ACC112 (cell line): ENCODE measurements at regions not wholly inside any gene's neighbourhood (a gene's known extent, or its start where the extent isn't known, plus 50 kb on each side); places are given as distances from the start of the nearest gene placed in this dataset.

Experiments
- H2AFZ ChIP-seq: fragments of 200-600 bp; sonication (generic); one replicate; pipeline ENCODE4 v1.6.0; 2017; ENCODE audit warnings: antibody characterized with exemption, low read length; ENCODE audit not compliant: unreplicated experiment
- H3K27ac ChIP-seq: fragments of 200-600 bp; sonication (generic); 2 replicates; pipeline ENCODE4 v1.5.1; 2014; ENCODE audit warnings: low read depth, mild to moderate bottlenecking, antibody characterized with exemption, low read length, moderate library complexity
- H3K27me3 ChIP-seq: fragments of 200-600 bp; sonication (generic); 2 replicates; pipeline ENCODE4 v1.6.1; 2014; ENCODE audit warnings: mild to moderate bottlenecking, antibody characterized with exemption, low read length, moderate library complexity, mixed read lengths; ENCODE audit not compliant: insufficient read depth
- H3K36me3 ChIP-seq: fragments of 200-600 bp; sonication (generic); 2 replicates; pipeline ENCODE4 v1.6.1; 2016; ENCODE audit warnings: mild to moderate bottlenecking, antibody characterized with exemption, low read length, moderate library complexity, mixed read lengths; ENCODE audit not compliant: insufficient read depth
- H3K4me1 ChIP-seq: fragments of 200-600 bp; sonication (generic); one replicate; pipeline ENCODE4 v1.6.1; 2016; ENCODE audit warnings: low read length, mixed read lengths; ENCODE audit not compliant: insufficient read depth, unreplicated experiment, control insufficient read depth
- H3K4me3 ChIP-seq: fragments of 200-600 bp; sonication (generic); 2 replicates; pipeline ENCODE4 v1.5.1; 2014; ENCODE audit warnings: mild to moderate bottlenecking, low read depth, low read length
- H3K79me2 ChIP-seq: fragments of 200-600 bp; sonication (generic); one replicate; pipeline ENCODE4 v1.6.0; 2016; ENCODE audit warnings: low read length; ENCODE audit not compliant: control insufficient read depth, unreplicated experiment, insufficient read depth

DNA sequence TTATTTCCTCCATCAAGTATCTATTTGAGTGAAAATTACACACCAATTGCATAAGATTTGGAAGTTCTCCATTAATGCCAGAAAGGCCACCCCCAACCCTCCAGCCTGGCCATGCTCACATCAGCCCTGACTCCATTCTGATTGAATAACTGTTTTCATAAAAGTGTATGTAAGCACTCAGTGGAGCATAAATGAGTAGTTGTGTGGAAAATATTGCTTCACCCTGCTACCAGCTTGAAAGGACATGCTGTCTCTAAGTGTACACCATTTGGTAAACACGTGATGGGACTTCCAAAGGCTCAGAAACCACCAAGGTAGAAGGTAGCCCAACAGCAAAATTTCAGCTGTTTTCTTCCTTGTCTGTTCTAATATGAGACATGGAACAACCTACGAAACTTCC lies 393.8 kb downstream of the ZNF385D start:
- Histone ChIP-seq H3K79me2 (no peaks in the 10 kb centered on the region), H2AFZ (no peak overlapping the region), H3K4me3 (no peak overlapping the region), H3K27me3 (no peaks in the 10 kb centered on the region), H3K36me3 (no peaks in the 10 kb centered on the region), H3K4me1 (no peaks in the 10 kb centered on the region), H3K27ac (no peak overlapping the region)

DNA sequence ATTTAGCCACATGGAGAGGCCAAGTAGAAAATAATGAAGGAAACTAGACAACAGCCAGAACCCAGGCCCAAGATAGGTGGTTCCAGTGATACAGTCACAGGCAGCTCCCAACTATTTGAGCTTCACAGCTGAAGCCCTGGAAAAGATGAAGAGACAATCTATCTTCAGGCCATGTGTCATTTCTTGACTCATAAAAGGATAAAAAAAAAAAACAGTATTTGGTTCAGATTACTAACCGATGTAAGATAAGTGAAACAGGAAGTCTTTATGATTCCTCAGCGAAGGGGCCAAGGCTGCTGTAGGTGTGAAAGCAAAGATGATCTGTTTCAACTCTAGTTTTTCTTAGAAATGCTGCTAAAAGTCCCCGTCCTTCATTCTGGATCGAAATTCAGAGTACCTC lies 394.6 kb downstream of the ZNF385D start:
- Histone ChIP-seq H3K36me3 (no peaks in the 10 kb centered on the region), H3K79me2 (no peaks in the 10 kb centered on the region), H3K27ac (no peak overlapping the region), H3K4me1 (no peaks in the 10 kb centered on the region), H3K27me3 (no peaks in the 10 kb centered on the region), H3K4me3 (no peak overlapping the region), H2AFZ (no peak overlapping the region)

GRCh38 chr3:21345382-21345976 lies 405.5 kb downstream of the ZNF385D start:
- Histone ChIP-seq H3K36me3 (no peaks in the 10 kb centered on the region), H3K4me3 (no peak overlapping the region), H3K4me1 (no peaks in the 10 kb centered on the region), H3K79me2 (no peaks in the 10 kb centered on the region), H3K27ac (no peak overlapping the region), H3K27me3 (no peaks in the 10 kb centered on the region), H2AFZ (no peak overlapping the region)

GRCh38 chr3:21331857-21332256 lies 419.2 kb downstream of the ZNF385D start:
- no peaks in the 10 kb centered on the region for H3K79me2 ChIP-seq
- H2AFZ ChIP-seq, result peak overlapping the region; percentile 73
- no peak overlapping the region for H3K4me3 ChIP-seq
- no peaks in the 10 kb centered on the region for H3K36me3 ChIP-seq
- no peak overlapping the region for H3K27ac ChIP-seq
- H3K4me1 ChIP-seq, result peaks cover 17% of the 10 kb centered on the region
- no peaks in the 10 kb centered on the region for H3K27me3 ChIP-seq

DNA sequence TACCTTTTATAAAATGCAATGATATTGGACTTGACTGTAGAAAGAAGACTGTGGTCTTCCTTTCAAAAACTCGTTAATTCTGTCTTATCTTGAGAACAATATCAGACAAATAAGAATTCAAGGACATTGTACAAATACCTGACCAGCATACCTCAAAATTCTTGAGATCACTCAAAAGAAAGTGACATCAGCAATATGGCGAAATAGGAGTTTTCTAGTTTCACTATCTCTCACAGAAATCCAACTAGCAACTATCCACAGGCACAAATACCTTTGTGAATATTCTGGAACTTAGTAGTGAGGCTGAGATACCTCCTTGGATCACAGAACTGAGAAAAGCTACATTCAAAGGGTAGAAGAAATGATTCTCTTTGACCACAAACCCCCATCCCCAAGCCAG lies 419.7 kb downstream of the ZNF385D start:
- H3K36me3 ChIP-seq, result no peaks in the 10 kb centered on the region
- H2AFZ ChIP-seq, result peak overlapping the region; percentile 88
- H3K79me2 ChIP-seq, result no peaks in the 10 kb centered on the region

GRCh38 chr3:21330293-21330692 lies 420.7 kb downstream of the ZNF385D start:
- H3K79me2 ChIP-seq, result no peaks in the 10 kb centered on the region
- H3K4me1 ChIP-seq, result peaks cover 17% of the 10 kb centered on the region
- H2AFZ ChIP-seq, result peak overlapping the region; percentile 73
- H3K36me3 ChIP-seq, result no peaks in the 10 kb centered on the region
- no peaks in the 10 kb centered on the region for H3K27me3 ChIP-seq
- H3K27ac ChIP-seq, result no peak overlapping the region
- H3K4me3 ChIP-seq, result peak overlapping the region; percentile 73

More for the DNA sequence above, 419.7 kb downstream of the ZNF385D start:
- H3K27me3 ChIP-seq, result no peaks in the 10 kb centered on the region
- H3K4me1 ChIP-seq, result peaks cover 17% of the 10 kb centered on the region
- no peak overlapping the region for H3K27ac ChIP-seq
- no peak overlapping the region for H3K4me3 ChIP-seq

GRCh38 chr3:21328711-21329390 lies 422.2 kb downstream of the ZNF385D start:
- no peaks in the 10 kb centered on the region for H3K27me3 ChIP-seq
- no peak overlapping the region for H3K27ac ChIP-seq
- no peaks in the 10 kb centered on the region for H3K36me3 ChIP-seq
- H3K4me1 ChIP-seq, result peaks cover 17% of the 10 kb centered on the region
- H3K4me3 ChIP-seq, result no peak overlapping the region
- no peaks in the 10 kb centered on the region for H3K79me2 ChIP-seq
- no peak overlapping the region for H2AFZ ChIP-seq

DNA sequence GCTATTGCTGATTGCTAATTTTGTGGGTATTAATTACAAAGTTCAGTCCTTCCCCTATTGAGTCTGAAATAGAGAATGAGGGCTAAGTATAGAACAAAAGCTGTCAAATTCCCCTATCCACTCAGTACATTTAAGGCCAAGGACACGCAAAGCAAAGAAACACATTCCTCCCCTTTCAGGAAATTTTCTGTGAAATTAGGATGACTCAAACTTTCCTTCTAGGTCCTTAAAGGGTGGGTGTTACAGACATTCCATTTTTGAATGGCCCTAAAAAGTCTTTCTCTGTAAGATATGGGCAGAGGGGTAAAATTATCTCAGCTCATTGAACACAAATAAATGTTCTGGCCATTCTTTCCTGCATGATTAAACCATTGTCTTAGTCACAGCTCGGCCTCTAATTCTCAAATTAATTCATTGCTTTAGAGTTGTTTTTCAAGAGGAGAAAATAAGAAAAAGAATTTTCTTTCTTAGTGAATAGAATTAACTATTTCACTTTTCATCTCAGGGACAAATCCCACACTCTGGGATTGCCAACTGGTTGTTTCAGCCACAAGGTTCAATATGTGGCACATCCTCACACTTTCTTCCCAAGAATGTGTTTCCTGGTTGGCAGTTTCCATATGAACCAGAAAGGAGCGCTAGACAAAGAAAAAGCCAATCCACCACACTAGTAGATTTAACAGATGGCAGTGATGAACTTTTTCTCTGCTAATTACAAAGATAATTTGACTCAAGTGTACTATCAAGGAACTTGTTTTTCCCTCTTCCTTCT lies 424.1 kb downstream of the ZNF385D start:
- peaks cover 17% of the 10 kb centered on the region for H3K4me1 ChIP-seq
- H3K27ac ChIP-seq, result no peak overlapping the region
- no peaks in the 10 kb centered on the region for H3K27me3 ChIP-seq
- no peaks in the 10 kb centered on the region for H3K79me2 ChIP-seq
- no peaks in the 10 kb centered on the region for H3K36me3 ChIP-seq
- no peak overlapping the region for H3K4me3 ChIP-seq
- H2AFZ ChIP-seq, result peak overlapping the region; percentile 29

DNA sequence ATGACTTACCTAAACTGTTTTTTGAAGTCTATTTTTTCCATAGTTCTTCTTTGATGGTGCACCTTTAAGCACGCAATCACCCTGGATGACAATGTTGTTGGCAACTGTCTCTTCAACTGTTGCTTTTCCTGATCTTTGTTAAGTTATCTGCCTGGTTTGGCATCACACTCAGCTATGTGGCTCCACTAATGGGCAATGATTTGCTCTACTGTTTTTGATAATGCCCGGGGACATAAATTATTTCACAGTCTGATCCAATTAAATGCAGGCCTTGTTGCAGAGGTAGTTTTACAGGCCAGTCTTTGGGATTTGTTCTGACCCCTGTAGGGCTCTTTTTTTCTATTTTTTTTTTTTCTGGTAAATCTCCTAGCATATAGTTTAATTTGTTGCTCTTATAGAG lies 436.3 kb downstream of the ZNF385D start:
- Histone ChIP-seq H3K4me3 (no peak overlapping the region), H2AFZ (no peak overlapping the region), H3K79me2 (no peaks in the 10 kb centered on the region), H3K4me1 (peaks cover 4% of the 10 kb centered on the region), H3K36me3 (no peaks in the 10 kb centered on the region), H3K27me3 (no peaks in the 10 kb centered on the region), H3K27ac (no peak overlapping the region)

DNA sequence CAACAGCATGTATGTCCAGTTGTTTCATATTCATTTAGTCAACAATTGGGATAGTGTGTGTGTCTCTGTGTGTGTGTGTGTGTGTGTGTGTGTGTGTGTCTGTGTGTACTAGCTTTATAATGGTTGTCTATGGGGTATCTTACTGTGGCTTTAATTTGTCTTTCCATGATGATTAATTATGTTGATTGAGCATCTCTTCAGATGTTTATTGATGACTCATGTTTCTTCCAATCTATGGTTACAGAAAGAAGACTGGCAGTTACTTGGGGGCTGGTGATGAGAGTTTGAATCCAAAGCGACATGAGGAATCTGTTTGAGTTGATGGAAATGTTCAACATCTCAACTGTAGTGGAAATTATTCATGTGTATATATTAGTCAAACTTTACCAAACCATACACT lies 440.1 kb downstream of the ZNF385D start:
- H3K4me3 ChIP-seq, result no peak overlapping the region
- H3K79me2 ChIP-seq, result no peaks in the 10 kb centered on the region
- peak overlapping the region; percentile 27 for H2AFZ ChIP-seq
- H3K4me1 ChIP-seq, result peaks cover 4% of the 10 kb centered on the region
- no peak overlapping the region for H3K27ac ChIP-seq
- H3K36me3 ChIP-seq, result no peaks in the 10 kb centered on the region
- no peaks in the 10 kb centered on the region for H3K27me3 ChIP-seq
